GM12874 (cell line): ENCODE measurements at regions not wholly inside any gene's neighbourhood (a gene's known extent, or its start where the extent isn't known, plus 50 kb on each side); places are given as distances from the start of the nearest gene placed in this dataset.

Source experiments
- CTCF ChIP-seq: IDR thresholded peaks from 2 replicates; pipeline ENCODE4 v1.5.1; 2011; ENCODE audit warnings: low read depth, mild to moderate bottlenecking, control low read depth, low read length, moderate library complexity; ENCODE audit not compliant: insufficient read depth

DNA sequence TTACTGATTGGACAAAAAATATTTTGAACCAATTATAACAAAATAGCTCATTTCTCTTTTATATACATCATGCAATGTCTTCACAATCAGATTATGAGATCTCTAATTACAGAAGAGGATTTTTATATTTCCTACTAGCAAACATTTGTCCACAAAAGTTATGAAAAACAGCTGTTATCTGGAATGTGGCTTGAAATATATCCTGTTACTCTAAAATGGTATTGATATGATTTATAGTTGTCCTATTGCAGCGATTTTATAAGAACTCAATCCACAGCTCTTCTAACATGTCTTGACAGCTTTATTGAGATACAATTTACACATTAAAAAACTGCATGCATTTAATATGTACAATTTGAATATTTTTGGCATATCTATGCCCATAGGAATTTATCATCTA, 779.9 kb upstream of the ACO1 start:
- no peak for TF ChIP-seq CTCF

DNA sequence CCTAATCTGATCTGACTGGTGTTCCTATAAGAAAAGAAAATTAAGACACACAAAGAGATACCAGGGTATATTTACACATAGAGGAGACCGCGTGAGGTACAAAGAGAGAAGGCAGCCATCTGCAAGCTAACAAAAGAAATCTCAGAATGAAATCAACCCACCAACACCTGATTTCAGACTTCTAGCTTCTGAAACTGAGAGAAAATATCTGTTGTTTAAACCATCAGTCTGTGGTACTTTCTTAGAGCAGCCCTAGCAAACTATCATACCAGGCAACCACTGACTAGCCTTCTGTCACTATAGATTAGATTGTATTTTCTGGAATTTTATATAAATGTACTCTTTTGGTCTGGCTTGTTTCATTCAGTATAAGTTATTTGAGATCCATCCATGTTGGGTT, 779.3 kb upstream of the ACO1 start:
- no peak for TF ChIP-seq CTCF

- no peak for TF ChIP-seq CTCF
Measured at GRCh38 chr9:31606678-31607077, 777.8 kb upstream of the ACO1 start.

GRCh38 chr9:31608416-31608815, 776.0 kb upstream of the ACO1 start:
- TF ChIP-seq CTCF: no peak

DNA sequence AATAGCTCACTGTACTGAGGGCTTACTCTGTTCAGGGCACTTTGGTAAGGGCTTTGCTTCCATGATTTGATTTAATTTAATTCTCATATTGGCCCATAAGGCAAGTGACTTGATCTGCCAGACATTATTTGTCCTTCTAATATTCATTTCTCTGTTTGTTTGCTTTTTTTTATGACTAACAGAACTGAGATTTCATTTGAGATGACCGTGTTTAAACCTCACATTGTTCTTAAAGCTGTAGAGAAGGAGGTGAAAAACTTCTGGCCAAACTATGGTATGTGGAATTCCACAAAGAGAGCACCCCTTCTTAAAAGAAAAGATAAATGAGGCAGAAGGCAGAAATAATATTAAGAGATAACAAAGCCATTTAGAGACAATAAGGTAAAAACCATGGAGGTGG, 775.6 kb upstream of the ACO1 start:
- no peak for TF ChIP-seq CTCF

GRCh38 chr9:31612336-31613030, 772.0 kb upstream of the ACO1 start:
- TF ChIP-seq CTCF: no peak

- no peak for TF ChIP-seq CTCF
Measured at GRCh38 chr9:31615966-31616365, 768.5 kb upstream of the ACO1 start.

DNA sequence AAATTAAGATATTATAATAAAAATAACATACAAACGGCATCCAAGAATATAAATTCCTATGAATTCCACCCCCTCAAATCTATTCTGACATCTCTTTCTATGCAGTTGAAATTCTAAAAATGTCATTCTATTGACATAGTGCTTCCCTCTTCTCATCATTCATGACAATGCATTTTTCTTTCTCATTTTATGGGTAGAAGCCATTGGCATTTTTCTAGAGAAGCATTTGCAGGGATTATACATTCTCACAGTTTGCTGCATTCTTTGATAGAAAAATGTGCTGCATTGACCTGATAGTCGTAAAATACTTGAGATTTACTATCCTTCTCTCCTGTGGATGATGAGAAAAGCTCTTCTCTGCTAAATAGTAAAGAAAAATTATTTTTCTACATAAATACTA, 760.9 kb upstream of the ACO1 start:
- TF ChIP-seq CTCF: no peak
